ENCODE measurements at regions not wholly inside any gene's neighbourhood (a gene's known extent, or its start where the extent isn't known, plus 50 kb on each side); places are given as distances from the start of the nearest gene placed in this dataset.

DNA sequence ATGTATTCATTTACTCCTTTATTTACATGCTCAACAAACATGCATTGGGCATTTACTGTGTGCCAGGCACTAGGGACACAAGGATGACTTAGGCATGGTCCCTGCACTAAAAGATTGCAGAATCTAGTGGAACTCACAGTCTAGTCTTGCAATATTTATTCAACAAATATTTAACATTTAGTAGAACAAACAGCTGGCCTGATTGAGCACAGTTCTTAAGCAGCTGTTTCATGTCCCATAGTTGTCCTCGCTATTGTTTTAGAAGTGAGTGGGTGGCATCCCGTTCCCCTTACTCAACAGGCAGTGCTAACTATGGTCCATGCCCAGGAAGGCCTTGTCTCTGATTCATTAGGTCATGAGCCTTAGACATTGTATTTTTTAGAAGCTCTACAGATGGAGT is 459.9 kb upstream of the CADM1 start:
- TF ChIP-seq, protein P1, sequence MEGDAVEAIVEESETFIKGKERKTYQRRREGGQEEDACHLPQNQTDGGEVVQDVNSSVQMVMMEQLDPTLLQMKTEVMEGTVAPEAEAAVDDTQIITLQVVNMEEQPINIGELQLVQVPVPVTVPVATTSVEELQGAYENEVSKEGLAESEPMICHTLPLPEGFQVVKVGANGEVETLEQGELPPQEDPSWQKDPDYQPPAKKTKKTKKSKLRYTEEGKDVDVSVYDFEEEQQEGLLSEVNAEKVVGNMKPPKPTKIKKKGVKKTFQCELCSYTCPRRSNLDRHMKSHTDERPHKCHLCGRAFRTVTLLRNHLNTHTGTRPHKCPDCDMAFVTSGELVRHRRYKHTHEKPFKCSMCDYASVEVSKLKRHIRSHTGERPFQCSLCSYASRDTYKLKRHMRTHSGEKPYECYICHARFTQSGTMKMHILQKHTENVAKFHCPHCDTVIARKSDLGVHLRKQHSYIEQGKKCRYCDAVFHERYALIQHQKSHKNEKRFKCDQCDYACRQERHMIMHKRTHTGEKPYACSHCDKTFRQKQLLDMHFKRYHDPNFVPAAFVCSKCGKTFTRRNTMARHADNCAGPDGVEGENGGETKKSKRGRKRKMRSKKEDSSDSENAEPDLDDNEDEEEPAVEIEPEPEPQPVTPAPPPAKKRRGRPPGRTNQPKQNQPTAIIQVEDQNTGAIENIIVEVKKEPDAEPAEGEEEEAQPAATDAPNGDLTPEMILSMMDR (IDR thresholded peaks at IDR 0.05), result no peak
- no peak for TF ChIP-seq ZFX (IDR thresholded peaks at IDR 0.05; ENCODE audit: borderline replicate concordance)

Data from 22Rv1 (cell line).